Left lung (tissue), 4 donors: ENCODE measurements at regions not wholly inside any gene's neighbourhood (a gene's known extent, or its start where the extent isn't known, plus 50 kb on each side); places are given as distances from the start of the nearest gene placed in this dataset.
"Not testable (repeated sequence)": the region's sequence is repeated elsewhere in the genome, so short reads cannot be mapped to it uniquely, and the experiment has no call there.

Experiments
- ATAC-seq: fragments of 200-7000 bp; cut with Tn5 transposase; one replicate; pipeline ENCODE4 v1.9.1; 2020; ENCODE audit warnings: moderate library complexity
- DNase-seq, 4 donors: peaks; one replicate each; pipeline ENCODE4 v3.0.0-alpha.2; 2013 to 2020
- H3K27ac ChIP-seq, 2 donors: fragments of 200-600 bp; sonication (generic) in 1 of 2; one replicate each; pipeline versions ENCODE4 v1.5.0 to v1.8.0; 2020 to 2021
- H3K27me3 ChIP-seq, 2 donors: fragments of 200-600 bp; sonication (generic) in 1 of 2; one replicate each; pipeline versions ENCODE4 v1.5.0 to v1.8.0; 2020 to 2021
- H3K36me3 ChIP-seq, 2 donors: fragments of 200-600 bp; sonication (generic) in 1 of 2; one replicate each; pipeline versions ENCODE4 v1.5.0 to v1.8.0; 2020 to 2021
- H3K4me1 ChIP-seq, 2 donors: fragments of 200-600 bp; one replicate each; pipeline ENCODE4 v1.8.0; 2021
- H3K4me3 ChIP-seq, 2 donors: fragments of 200-600 bp; sonication (generic) in 1 of 2; one replicate each; pipeline versions ENCODE4 v1.5.0 to v1.8.0; 2020 to 2021; ENCODE audit warnings: mild to moderate bottlenecking in 1 of 2
- H3K9me3 ChIP-seq, 2 donors: fragments of 200-600 bp; sonication (generic) in 1 of 2; one replicate each; pipeline versions ENCODE4 v1.5.0 to v1.8.0; 2020 to 2021
- intact Hi-C, 2 donors: fragments of 100-400 bp; cut with DNase I; formaldehyde crosslinking; loops; one replicate each; pipeline versions ENCODE4 v1.11.2 to v1.14.2; 2022
- TF ChIP-seq, protein P1 (sequence below), 2 donors: fragments of 200-600 bp; sonication (generic) in 1 of 2; IDR thresholded peaks; one replicate each; pipeline versions ENCODE4 v1.5.0 to v1.8.0; 2021; ENCODE audit warnings: antibody characterized with exemption in 2 of 2
- donor health status: DM: no; HTN: yes; CAD: no.
- donor health status: DM: no; HTN: no; CAD: no.

DNA sequence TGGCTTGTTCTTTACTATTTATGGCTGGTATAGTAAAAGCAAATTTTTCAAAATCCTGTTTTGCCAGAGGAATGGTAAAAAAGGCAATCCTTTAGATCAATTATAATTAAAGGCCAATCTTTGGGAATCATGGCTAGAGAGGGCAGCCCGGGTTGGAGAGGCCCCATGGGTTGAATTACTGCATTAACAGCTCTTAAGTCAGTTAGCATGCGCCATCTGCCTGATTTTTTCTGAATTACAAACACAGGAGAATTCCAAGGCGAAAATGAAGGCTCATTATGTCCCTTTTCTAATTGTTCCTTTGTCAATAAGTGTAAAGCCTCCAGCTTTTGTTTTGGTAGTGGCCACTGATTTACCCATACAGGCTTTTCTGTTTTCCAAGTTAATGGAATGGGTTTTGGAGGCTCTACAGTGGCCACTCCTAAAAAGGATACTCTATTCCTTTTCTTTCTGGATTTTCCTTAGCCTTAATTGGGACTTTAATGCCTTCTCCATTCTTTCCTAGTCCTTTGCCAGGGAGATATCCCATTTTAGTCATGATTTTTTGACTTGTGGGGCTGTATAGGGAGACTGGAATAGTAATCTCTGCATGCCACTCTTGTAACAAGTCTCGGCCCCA is 114.9 kb upstream of the LARP1 start:
- TF ChIP-seq, protein P1, sequence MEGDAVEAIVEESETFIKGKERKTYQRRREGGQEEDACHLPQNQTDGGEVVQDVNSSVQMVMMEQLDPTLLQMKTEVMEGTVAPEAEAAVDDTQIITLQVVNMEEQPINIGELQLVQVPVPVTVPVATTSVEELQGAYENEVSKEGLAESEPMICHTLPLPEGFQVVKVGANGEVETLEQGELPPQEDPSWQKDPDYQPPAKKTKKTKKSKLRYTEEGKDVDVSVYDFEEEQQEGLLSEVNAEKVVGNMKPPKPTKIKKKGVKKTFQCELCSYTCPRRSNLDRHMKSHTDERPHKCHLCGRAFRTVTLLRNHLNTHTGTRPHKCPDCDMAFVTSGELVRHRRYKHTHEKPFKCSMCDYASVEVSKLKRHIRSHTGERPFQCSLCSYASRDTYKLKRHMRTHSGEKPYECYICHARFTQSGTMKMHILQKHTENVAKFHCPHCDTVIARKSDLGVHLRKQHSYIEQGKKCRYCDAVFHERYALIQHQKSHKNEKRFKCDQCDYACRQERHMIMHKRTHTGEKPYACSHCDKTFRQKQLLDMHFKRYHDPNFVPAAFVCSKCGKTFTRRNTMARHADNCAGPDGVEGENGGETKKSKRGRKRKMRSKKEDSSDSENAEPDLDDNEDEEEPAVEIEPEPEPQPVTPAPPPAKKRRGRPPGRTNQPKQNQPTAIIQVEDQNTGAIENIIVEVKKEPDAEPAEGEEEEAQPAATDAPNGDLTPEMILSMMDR (IDR thresholded peaks at IDR 0.05), result peak; percentile 40 to 49
- H3K4me1 ChIP-seq, H3K4me3 ChIP-seq, intact Hi-C loops, H3K27ac ChIP-seq, H3K36me3 ChIP-seq, ATAC-seq, DNase-seq, H3K9me3 ChIP-seq, H3K27me3 ChIP-seq: not testable (repeated sequence)

GRCh38 chr5:154636786-154637185 is 118.4 kb upstream of the LARP1 start:
- H3K4me3 ChIP-seq, H3K4me1 ChIP-seq, DNase-seq, H3K9me3 ChIP-seq, intact Hi-C loops, ATAC-seq, H3K27ac ChIP-seq, H3K27me3 ChIP-seq, H3K36me3 ChIP-seq: not testable (repeated sequence)

GRCh38 chr5:154636271-154636670 is 118.9 kb upstream of the LARP1 start:
- ATAC-seq, H3K27ac ChIP-seq, DNase-seq, H3K4me3 ChIP-seq, intact Hi-C loops, H3K4me1 ChIP-seq, H3K27me3 ChIP-seq, H3K9me3 ChIP-seq, H3K36me3 ChIP-seq: not testable (repeated sequence)

GRCh38 chr5:154633744-154634143 is 121.4 kb upstream of the LARP1 start:
- intact Hi-C loops, ATAC-seq: not testable (repeated sequence)

DNA sequence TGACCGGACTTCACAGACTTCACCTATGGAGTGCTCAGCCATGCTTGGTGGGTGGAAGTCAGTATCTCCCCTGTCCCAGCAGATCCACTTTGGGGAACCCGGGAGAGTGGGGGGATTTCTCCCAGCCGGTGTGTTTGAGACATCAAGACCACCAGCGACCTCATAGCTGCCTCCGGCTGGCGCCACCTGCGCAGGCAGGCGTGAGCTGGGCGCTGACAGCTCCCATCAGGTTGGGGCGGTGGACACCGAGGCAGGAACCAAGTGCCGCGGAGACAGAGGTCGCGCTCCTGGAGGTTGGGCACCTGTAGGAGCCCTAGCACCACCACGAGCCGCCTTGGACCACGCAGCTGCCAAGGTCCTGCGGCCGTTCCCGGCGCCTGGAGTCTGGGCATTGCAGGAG is 124.0 kb upstream of the LARP1 start:
- ATAC-seq, result no peak

More at GRCh38 chr5:154633744-154634143, 121.4 kb upstream of the LARP1 start:
- H3K27me3 ChIP-seq, DNase-seq, H3K36me3 ChIP-seq, H3K4me1 ChIP-seq, H3K9me3 ChIP-seq, H3K27ac ChIP-seq, H3K4me3 ChIP-seq: not testable (repeated sequence)

GRCh38 chr5:154630410-154630809 is 124.8 kb upstream of the LARP1 start:
- H3K9me3 ChIP-seq, result no peaks in the 10 kb centered on the region
- ATAC-seq (no peak), DNase-seq (peak in 1 of 4 donors; percentile 36)
- H3K4me1 ChIP-seq, result no peaks in the 10 kb centered on the region
- H3K36me3 ChIP-seq, result no peaks in the 10 kb centered on the region
- intact Hi-C loops, result no loop called here
- no peaks in the 10 kb centered on the region for H3K27me3 ChIP-seq
- H3K27ac ChIP-seq, result no peak overlapping the region
- H3K4me3 ChIP-seq, result no peak overlapping the region
- TF ChIP-seq, protein P1 (IDR thresholded peaks at IDR 0.05), result no peak

More for the DNA sequence above, 124.0 kb upstream of the LARP1 start:
- TF ChIP-seq, protein P1 (IDR thresholded peaks at IDR 0.05), result no peak
- no peaks in the 10 kb centered on the region for H3K4me1 ChIP-seq
- DNase-seq, result no peak
- intact Hi-C loops, result no loop called here
- H3K36me3 ChIP-seq, result no peaks in the 10 kb centered on the region
- H3K9me3 ChIP-seq, result no peaks in the 10 kb centered on the region
- no peaks in the 10 kb centered on the region for H3K27me3 ChIP-seq
- H3K4me3 ChIP-seq, result no peak overlapping the region
- no peak overlapping the region for H3K27ac ChIP-seq

DNA sequence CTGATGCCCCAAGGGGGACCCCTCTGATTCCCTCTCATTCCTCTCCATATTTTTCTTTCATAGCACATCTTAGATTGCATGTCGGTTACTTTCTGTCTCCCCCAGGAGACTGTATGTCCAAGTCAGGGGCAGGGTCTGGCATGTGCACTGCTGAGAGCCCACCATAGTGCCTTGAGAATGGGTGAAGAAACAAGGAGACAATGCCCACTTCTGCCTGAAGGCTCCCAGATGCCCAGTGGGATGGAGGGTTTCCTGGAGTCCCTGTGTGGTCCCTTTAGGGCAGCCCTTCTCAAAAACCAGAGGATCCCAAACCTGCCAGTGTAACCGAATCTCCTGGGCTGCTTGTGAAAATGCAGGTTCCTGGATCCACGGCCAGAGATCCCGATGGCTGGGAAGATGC is 126.5 kb upstream of the LARP1 start:
- H3K4me1 ChIP-seq, result no peaks in the 10 kb centered on the region
- H3K36me3 ChIP-seq, result no peaks in the 10 kb centered on the region
- DNase-seq, result no peak
- H3K27ac ChIP-seq, result peak overlapping the region in 1 of 2 donors; percentile 59
- TF ChIP-seq, protein P1 (IDR thresholded peaks at IDR 0.05), result no peak
- no peaks in the 10 kb centered on the region for H3K27me3 ChIP-seq
- no peak overlapping the region for H3K4me3 ChIP-seq
- intact Hi-C loops, result no loop called here
- no peak for ATAC-seq
- no peaks in the 10 kb centered on the region for H3K9me3 ChIP-seq
